GM12891 (cell line): ENCODE measurements at regions not wholly inside any gene's neighbourhood (a gene's known extent, or its start where the extent isn't known, plus 50 kb on each side); places are given as distances from the start of the nearest gene placed in this dataset.

Experiments
- PAX5 ChIP-seq: IDR thresholded peaks from 2 replicates; pipeline ENCODE4 v1.6.1; 2011; ENCODE audit warnings: low read length, moderate library complexity, mild to moderate bottlenecking; ENCODE audit not compliant: insufficient read depth, severe bottlenecking
- POLR2A ChIP-seq: IDR thresholded peaks from 2 replicates; pipeline ENCODE4 v1.6.1; 2011; ENCODE audit warnings: low read depth, low read length, control low read depth
- POLR2AphosphoS5 ChIP-seq: IDR thresholded peaks from 2 replicates; pipeline ENCODE4 v1.6.1; 2011; ENCODE audit warnings: low read depth, low read length, control low read depth
- POU2F2 ChIP-seq: IDR thresholded peaks from 2 replicates; pipeline ENCODE4 v1.6.1; 2011; ENCODE audit warnings: low read depth, mild to moderate bottlenecking, control low read depth, low read length, moderate library complexity
- SPI1 ChIP-seq: IDR thresholded peaks from 2 replicates; pipeline ENCODE4 v1.6.1; 2011; ENCODE audit warnings: low read depth, low read length, control low read depth
- TAF1 ChIP-seq: IDR thresholded peaks from 2 replicates; pipeline ENCODE4 v1.6.1; 2011; ENCODE audit warnings: low read depth, low read length, control low read depth

GRCh38 chr10:9501944-9502343 lies 1447.5 kb downstream of the GATA3 start:
- TF ChIP-seq POLR2AphosphoS5 (no peak), POLR2A (no peak), TAF1 (no peak), SPI1 (no peak), POU2F2 (no peak), PAX5 (no peak)
